GM23338 (cell line): ENCODE measurements at regions not wholly inside any gene's neighbourhood (a gene's known extent, or its start where the extent isn't known, plus 50 kb on each side); places are given as distances from the start of the nearest gene placed in this dataset.

Source experiments
- ATAC-seq: fragments of 200-7000 bp; cut with Tn5 transposase; 3 replicates; pipeline ENCODE4 v1.9.1; 2020
- DNase-seq: peaks from one replicate; pipeline ENCODE4 v3.0.0-alpha.2; 2015; ENCODE audit warnings: low spot score
- H2AFZ ChIP-seq: fragments of 200-600 bp; sonication (generic); 2 replicates; pipeline ENCODE4 v1.8.0; 2016; ENCODE audit warnings: antibody characterized with exemption, mild to moderate bottlenecking, moderate library complexity
- H3F3A ChIP-seq: fragments of 200-600 bp; sonication (generic); replicated peaks from 2 replicates; pipeline ENCODE4 v1.8.0; 2017; ENCODE audit warnings: antibody characterized with exemption, mixed run types, low read depth
- H3K27ac ChIP-seq: fragments of 200-600 bp; sonication (generic); 2 replicates; pipeline ENCODE4 v1.6.1; 2016; ENCODE audit warnings: low read depth
- H3K27me3 ChIP-seq: fragments of 200-600 bp; sonication (generic); 2 replicates; pipeline ENCODE4 v1.8.0; 2016; ENCODE audit warnings: mild to moderate bottlenecking, mixed run types, moderate library complexity; ENCODE audit not compliant: insufficient read depth
- H3K36me3 ChIP-seq: fragments of 200-600 bp; sonication (generic); 2 replicates; pipeline ENCODE4 v1.8.0; 2016; ENCODE audit warnings: mild to moderate bottlenecking; ENCODE audit not compliant: insufficient read depth
- H3K4me1 ChIP-seq: fragments of 200-600 bp; sonication (generic); 2 replicates; pipeline ENCODE4 v1.8.0; 2016; ENCODE audit warnings: mild to moderate bottlenecking, moderate library complexity; ENCODE audit not compliant: insufficient read depth
- H3K4me2 ChIP-seq: fragments of 200-600 bp; sonication (generic); 2 replicates; pipeline ENCODE4 v1.7.1; 2017; ENCODE audit warnings: mixed run types
- H3K4me3 ChIP-seq: fragments of 200-600 bp; sonication (generic); 2 replicates; pipeline ENCODE4 v1.6.1; 2016; ENCODE audit warnings: mixed run types
- H3K79me2 ChIP-seq: fragments of 200-600 bp; sonication (generic); replicated peaks from 2 replicates; pipeline ENCODE4 v1.8.0; 2017; ENCODE audit warnings: mild to moderate bottlenecking; ENCODE audit not compliant: insufficient read depth
- H3K9me2 ChIP-seq: fragments of 200-600 bp; sonication (generic); 2 replicates; pipeline ENCODE4 v1.8.0; 2017; ENCODE audit not compliant: insufficient read depth
- H4K20me1 ChIP-seq: fragments of 200-600 bp; sonication (generic); replicated peaks from 2 replicates; pipeline ENCODE4 v1.8.0; 2017; ENCODE audit warnings: mild to moderate bottlenecking; ENCODE audit not compliant: insufficient read depth
- H3K27ac Mint-ChIP-seq: 2 replicates; pipeline ENCODE4 v1.8.0; 2020; ENCODE audit warnings: inconsistent platforms, mild to moderate bottlenecking, moderate library complexity, mixed read lengths
- H3K27me3 Mint-ChIP-seq: 3 replicates; pipeline ENCODE4 v1.8.0; 2022; ENCODE audit warnings: low read depth, mild to moderate bottlenecking, moderate library complexity, mixed read lengths, inconsistent platforms; ENCODE audit not compliant: insufficient read depth, poor library complexity
- H3K36me3 Mint-ChIP-seq: 3 replicates; pipeline ENCODE4 v1.8.0; 2021; ENCODE audit warnings: low read depth, mild to moderate bottlenecking, inconsistent platforms, moderate library complexity, mixed read lengths
- H3K4me1 Mint-ChIP-seq: 3 replicates; pipeline ENCODE4 v1.8.0; 2020; ENCODE audit warnings: mild to moderate bottlenecking, inconsistent platforms, mixed read lengths
- H3K4me3 Mint-ChIP-seq: 3 replicates; pipeline ENCODE4 v1.8.0; 2021; ENCODE audit warnings: moderate library complexity, mild to moderate bottlenecking, inconsistent platforms, mixed read lengths
- H3K9me3 Mint-ChIP-seq: 3 replicates; pipeline ENCODE4 v1.8.0; 2020; ENCODE audit warnings: moderate library complexity, mild to moderate bottlenecking, inconsistent platforms, mixed read lengths
- CREB1 ChIP-seq: fragments of 250-450 bp; sonication (Bioruptor Pico); IDR thresholded peaks from 2 replicates; pipeline ENCODE4 v1.5.0; 2020; ENCODE audit warnings: low read depth, mild to moderate bottlenecking, moderate library complexity
- ETS1 ChIP-seq: IDR thresholded peaks from 2 replicates; pipeline ENCODE4 v1.6.1; 2016; ENCODE audit warnings: antibody characterized with exemption
- EZH2 ChIP-seq: fragments of 200-600 bp; sonication (generic); IDR thresholded peaks from one replicate; pipeline ENCODE4 v1.8.0; 2017; ENCODE audit warnings: antibody characterized with exemption, mild to moderate bottlenecking, low read depth; ENCODE audit not compliant: unreplicated experiment
- JUNB ChIP-seq: IDR thresholded peaks from one replicate; pipeline ENCODE4 v1.6.1; 2016; ENCODE audit warnings: antibody characterized with exemption; ENCODE audit not compliant: unreplicated experiment
- NANOG ChIP-seq: IDR thresholded peaks from 2 replicates; pipeline ENCODE4 v1.6.1; 2016; ENCODE audit warnings: antibody characterized with exemption, borderline replicate concordance
- POLR2AphosphoS5 ChIP-seq: IDR thresholded peaks from 2 replicates; pipeline ENCODE4 v1.6.1; 2016; ENCODE audit warnings: antibody characterized with exemption, low read depth
- REST ChIP-seq: IDR thresholded peaks from one replicate; pipeline ENCODE4 v1.6.1; 2018; ENCODE audit warnings: antibody characterized with exemption; ENCODE audit not compliant: unreplicated experiment
- STAT1 ChIP-seq: IDR thresholded peaks from one replicate; pipeline ENCODE4 v1.6.1; 2016; ENCODE audit warnings: antibody characterized with exemption; ENCODE audit not compliant: unreplicated experiment
- ZNF114 ChIP-seq: fragments of 250-450 bp; sonication (Bioruptor Pico); IDR thresholded peaks from 2 replicates; pipeline ENCODE4 v1.5.0; 2020; ENCODE audit warnings: mild to moderate bottlenecking, moderate library complexity
- ZNF331 ChIP-seq: fragments of 250-450 bp; sonication (Bioruptor Pico); IDR thresholded peaks from 2 replicates; pipeline ENCODE4 v1.5.0; 2020; ENCODE audit warnings: low read depth, mild to moderate bottlenecking, moderate library complexity
- TF ChIP-seq, protein P1 (sequence below): fragments of 250-450 bp; sonication (Bioruptor Pico); IDR thresholded peaks from 2 replicates; pipeline ENCODE4 v1.5.0; 2020; ENCODE audit warnings: mild to moderate bottlenecking, moderate library complexity
- TF ChIP-seq, protein P2 (sequence below), 2 experiments: fragments of 200-600 bp in 1 of 2; sonication (generic) in 1 of 2; conservative IDR thresholded peaks; 2 replicates each; pipeline versions ENCODE4 v1.5.1 to v1.6.1; 2016 to 2017; ENCODE audit warnings: antibody characterized with exemption in 2 of 2, low read depth in 2 of 2, mild to moderate bottlenecking in 2 of 2, moderate library complexity in 1 of 2

- Histone ChIP-seq H3K79me2 (no peaks in the 10 kb centered on the region), H3K4me2 (no peak overlapping the region), H3K27ac (no peak overlapping the region), H2AFZ (no peak overlapping the region), H3K4me3 (no peak overlapping the region), H3K36me3 (no peaks in the 10 kb centered on the region), H3F3A (no peaks in the 10 kb centered on the region), H3K27me3 (no peaks in the 10 kb centered on the region), H3K9me2 (no peaks in the 10 kb centered on the region), H4K20me1 (no peaks in the 10 kb centered on the region), H3K4me1 (no peaks in the 10 kb centered on the region)
- H3K4me3 Mint-ChIP-seq = no peak overlapping the region
- peaks cover 11% of the 10 kb centered on the region for H3K36me3 Mint-ChIP-seq
- no peak for TF ChIP-seq ZNF114 (CRISPR knock-in tag)
- no peak for TF ChIP-seq NANOG
- TF ChIP-seq STAT1 = no peak
- TF ChIP-seq POLR2AphosphoS5 = no peak
- no peak for TF ChIP-seq ZNF331
- TF ChIP-seq REST = no peak
- no peak for TF ChIP-seq EZH2
- no peak for TF ChIP-seq ETS1
- no peak for TF ChIP-seq CREB1
- TF ChIP-seq, protein P1, sequence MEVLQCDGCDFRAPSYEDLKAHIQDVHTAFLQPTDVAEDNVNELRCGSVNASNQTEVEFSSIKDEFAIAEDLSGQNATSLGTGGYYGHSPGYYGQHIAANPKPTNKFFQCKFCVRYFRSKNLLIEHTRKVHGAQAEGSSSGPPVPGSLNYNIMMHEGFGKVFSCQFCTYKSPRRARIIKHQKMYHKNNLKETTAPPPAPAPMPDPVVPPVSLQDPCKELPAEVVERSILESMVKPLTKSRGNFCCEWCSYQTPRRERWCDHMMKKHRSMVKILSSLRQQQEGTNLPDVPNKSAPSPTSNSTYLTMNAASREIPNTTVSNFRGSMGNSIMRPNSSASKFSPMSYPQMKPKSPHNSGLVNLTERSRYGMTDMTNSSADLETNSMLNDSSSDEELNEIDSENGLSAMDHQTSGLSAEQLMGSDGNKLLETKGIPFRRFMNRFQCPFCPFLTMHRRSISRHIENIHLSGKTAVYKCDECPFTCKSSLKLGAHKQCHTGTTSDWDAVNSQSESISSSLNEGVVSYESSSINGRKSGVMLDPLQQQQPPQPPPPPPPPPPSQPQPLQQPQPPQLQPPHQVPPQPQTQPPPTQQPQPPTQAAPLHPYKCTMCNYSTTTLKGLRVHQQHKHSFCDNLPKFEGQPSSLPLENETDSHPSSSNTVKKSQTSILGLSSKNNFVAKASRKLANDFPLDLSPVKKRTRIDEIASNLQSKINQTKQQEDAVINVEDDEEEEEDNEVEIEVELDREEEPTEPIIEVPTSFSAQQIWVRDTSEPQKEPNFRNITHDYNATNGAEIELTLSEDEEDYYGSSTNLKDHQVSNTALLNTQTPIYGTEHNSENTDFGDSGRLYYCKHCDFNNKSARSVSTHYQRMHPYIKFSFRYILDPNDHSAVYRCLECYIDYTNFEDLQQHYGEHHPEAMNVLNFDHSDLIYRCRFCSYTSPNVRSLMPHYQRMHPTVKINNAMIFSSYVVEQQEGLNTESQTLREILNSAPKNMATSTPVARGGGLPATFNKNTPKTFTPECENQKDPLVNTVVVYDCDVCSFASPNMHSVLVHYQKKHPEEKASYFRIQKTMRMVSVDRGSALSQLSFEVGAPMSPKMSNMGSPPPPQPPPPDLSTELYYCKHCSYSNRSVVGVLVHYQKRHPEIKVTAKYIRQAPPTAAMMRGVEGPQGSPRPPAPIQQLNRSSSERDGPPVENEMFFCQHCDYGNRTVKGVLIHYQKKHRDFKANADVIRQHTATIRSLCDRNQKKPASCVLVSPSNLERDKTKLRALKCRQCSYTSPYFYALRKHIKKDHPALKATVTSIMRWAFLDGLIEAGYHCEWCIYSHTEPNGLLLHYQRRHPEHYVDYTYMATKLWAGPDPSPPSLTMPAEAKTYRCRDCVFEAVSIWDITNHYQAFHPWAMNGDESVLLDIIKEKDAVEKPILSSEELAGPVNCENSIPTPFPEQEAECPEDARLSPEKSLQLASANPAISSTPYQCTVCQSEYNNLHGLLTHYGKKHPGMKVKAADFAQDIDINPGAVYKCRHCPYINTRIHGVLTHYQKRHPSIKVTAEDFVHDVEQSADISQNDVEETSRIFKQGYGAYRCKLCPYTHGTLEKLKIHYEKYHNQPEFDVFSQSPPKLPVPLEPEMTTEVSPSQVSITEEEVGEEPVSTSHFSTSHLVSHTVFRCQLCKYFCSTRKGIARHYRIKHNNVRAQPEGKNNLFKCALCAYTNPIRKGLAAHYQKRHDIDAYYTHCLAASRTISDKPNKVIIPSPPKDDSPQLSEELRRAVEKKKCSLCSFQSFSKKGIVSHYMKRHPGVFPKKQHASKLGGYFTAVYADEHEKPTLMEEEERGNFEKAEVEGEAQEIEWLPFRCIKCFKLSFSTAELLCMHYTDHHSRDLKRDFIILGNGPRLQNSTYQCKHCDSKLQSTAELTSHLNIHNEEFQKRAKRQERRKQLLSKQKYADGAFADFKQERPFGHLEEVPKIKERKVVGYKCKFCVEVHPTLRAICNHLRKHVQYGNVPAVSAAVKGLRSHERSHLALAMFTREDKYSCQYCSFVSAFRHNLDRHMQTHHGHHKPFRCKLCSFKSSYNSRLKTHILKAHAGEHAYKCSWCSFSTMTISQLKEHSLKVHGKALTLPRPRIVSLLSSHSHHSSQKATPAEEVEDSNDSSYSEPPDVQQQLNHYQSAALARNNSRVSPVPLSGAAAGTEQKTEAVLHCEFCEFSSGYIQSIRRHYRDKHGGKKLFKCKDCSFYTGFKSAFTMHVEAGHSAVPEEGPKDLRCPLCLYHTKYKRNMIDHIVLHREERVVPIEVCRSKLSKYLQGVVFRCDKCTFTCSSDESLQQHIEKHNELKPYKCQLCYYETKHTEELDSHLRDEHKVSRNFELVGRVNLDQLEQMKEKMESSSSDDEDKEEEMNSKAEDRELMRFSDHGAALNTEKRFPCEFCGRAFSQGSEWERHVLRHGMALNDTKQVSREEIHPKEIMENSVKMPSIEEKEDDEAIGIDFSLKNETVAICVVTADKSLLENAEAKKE = no peak
- no peak for TF ChIP-seq JUNB
- TF ChIP-seq, protein P2, sequence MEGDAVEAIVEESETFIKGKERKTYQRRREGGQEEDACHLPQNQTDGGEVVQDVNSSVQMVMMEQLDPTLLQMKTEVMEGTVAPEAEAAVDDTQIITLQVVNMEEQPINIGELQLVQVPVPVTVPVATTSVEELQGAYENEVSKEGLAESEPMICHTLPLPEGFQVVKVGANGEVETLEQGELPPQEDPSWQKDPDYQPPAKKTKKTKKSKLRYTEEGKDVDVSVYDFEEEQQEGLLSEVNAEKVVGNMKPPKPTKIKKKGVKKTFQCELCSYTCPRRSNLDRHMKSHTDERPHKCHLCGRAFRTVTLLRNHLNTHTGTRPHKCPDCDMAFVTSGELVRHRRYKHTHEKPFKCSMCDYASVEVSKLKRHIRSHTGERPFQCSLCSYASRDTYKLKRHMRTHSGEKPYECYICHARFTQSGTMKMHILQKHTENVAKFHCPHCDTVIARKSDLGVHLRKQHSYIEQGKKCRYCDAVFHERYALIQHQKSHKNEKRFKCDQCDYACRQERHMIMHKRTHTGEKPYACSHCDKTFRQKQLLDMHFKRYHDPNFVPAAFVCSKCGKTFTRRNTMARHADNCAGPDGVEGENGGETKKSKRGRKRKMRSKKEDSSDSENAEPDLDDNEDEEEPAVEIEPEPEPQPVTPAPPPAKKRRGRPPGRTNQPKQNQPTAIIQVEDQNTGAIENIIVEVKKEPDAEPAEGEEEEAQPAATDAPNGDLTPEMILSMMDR (conservative IDR thresholded peaks at IDR 0.05; ENCODE audit: low read depth in 2 of 2) = no peak
- H3K27ac Mint-ChIP-seq = no peak overlapping the region
- DNase-seq (no peak), ATAC-seq (no peak)
- peaks cover 2% of the 10 kb centered on the region for H3K27me3 Mint-ChIP-seq
- H3K9me3 Mint-ChIP-seq = peaks cover 91% of the 10 kb centered on the region
- no peaks in the 10 kb centered on the region for H3K4me1 Mint-ChIP-seq
Measured at GRCh38 chr7:153628825-153629224, 423.4 kb upstream of the DPP6 start.
